Neural cell (in vitro differentiated cells): ENCODE measurements at regions not wholly inside any gene's neighbourhood (a gene's known extent, or its start where the extent isn't known, plus 50 kb on each side); places are given as distances from the start of the nearest gene placed in this dataset.

Source experiments
- H2AFZ ChIP-seq: fragments of 200-600, 300-800 bp; sonication (generic), shearing (Covaris generic); 2 replicates; pipeline ENCODE4 v1.6.0; 2014; ENCODE audit warnings: low read depth, mild to moderate bottlenecking, antibody characterized with exemption, low read length, moderate library complexity
- H3F3A ChIP-seq: fragments of 200-600 bp; shearing (Covaris generic); 2 replicates; pipeline ENCODE4 v1.6.1; 2016; ENCODE audit warnings: mild to moderate bottlenecking, moderate library complexity, mixed read lengths, antibody characterized with exemption, low read length; ENCODE audit not compliant: insufficient read depth, poor library complexity, severe bottlenecking
- H3K27ac ChIP-seq: fragments of 200-600, 300-800 bp; sonication (generic), shearing (Covaris generic); 2 replicates; pipeline ENCODE4 v1.5.1; 2014; ENCODE audit warnings: mild to moderate bottlenecking, low read length, moderate library complexity
- H3K27me3 ChIP-seq: fragments of 300-800, 200-600 bp; sonication (generic), shearing (Covaris generic); 2 replicates; pipeline ENCODE4 v1.6.0; 2014; ENCODE audit warnings: mild to moderate bottlenecking, low read depth, low read length, moderate library complexity; ENCODE audit not compliant: insufficient read depth
- H3K36me3 ChIP-seq: fragments of 300-800, 200-600 bp; sonication (generic), shearing (Covaris generic); 2 replicates; pipeline ENCODE4 v1.5.1; 2014; ENCODE audit warnings: mild to moderate bottlenecking, antibody characterized with exemption, low read length, moderate library complexity; ENCODE audit not compliant: insufficient read depth
- H3K4me2 ChIP-seq: fragments of 300-800, 200-600 bp; sonication (generic), shearing (Covaris generic); 2 replicates; pipeline ENCODE4 v1.6.0; 2014; ENCODE audit warnings: mild to moderate bottlenecking, low read length
- H3K4me3 ChIP-seq: fragments of 300-800, 200-600 bp; sonication (generic), shearing (Covaris generic); 2 replicates; pipeline ENCODE4 v1.5.1; 2014; ENCODE audit warnings: mild to moderate bottlenecking, low read length, moderate library complexity
- H3K79me2 ChIP-seq: fragments of 200-600 bp; shearing (Covaris generic); replicated peaks from 2 replicates; pipeline ENCODE4 v1.6.0; 2014; ENCODE audit warnings: mild to moderate bottlenecking, low read length, moderate library complexity; ENCODE audit not compliant: insufficient read depth
- H3K9ac ChIP-seq: fragments of 300-800, 200-600 bp; sonication (generic), shearing (Covaris generic); 2 replicates; pipeline ENCODE4 v1.6.1; 2016; ENCODE audit warnings: mild to moderate bottlenecking, low read length, mixed read lengths
- H3K9me2 ChIP-seq: fragments of 200-600 bp; shearing (Covaris generic); 2 replicates; pipeline ENCODE4 v1.6.1; 2016; ENCODE audit warnings: mild to moderate bottlenecking, low read length, mixed read lengths; ENCODE audit not compliant: insufficient read depth
- H3K9me3 ChIP-seq: fragments of 200-600, 300-800 bp; sonication (generic), shearing (Covaris generic); 2 replicates; pipeline ENCODE4 v1.6.1; 2016; ENCODE audit warnings: mild to moderate bottlenecking, mixed run types, low read length, moderate library complexity, mixed read lengths
- H4K20me1 ChIP-seq: fragments of 200-600 bp; shearing (Covaris generic); 2 replicates; pipeline ENCODE4 v1.6.1; 2016; ENCODE audit warnings: mild to moderate bottlenecking, mixed run types; ENCODE audit not compliant: insufficient read depth
- EP300 ChIP-seq: fragments of 450-650 bp; conservative IDR thresholded peaks from 2 replicates; pipeline ENCODE4 v1.6.1; 2014; ENCODE audit warnings: antibody characterized with exemption, mild to moderate bottlenecking, moderate library complexity; ENCODE audit not compliant: poor library complexity, severe bottlenecking
- EZH2 ChIP-seq: fragments of 200-600, 300-800 bp; shearing (Covaris generic), sonication (generic); IDR thresholded peaks from 2 replicates; pipeline ENCODE4 v1.6.1; 2014; ENCODE audit warnings: antibody characterized with exemption, low read length, borderline replicate concordance, mild to moderate bottlenecking; ENCODE audit not compliant: insufficient read depth, poor library complexity, severe bottlenecking
- MXI1 ChIP-seq: fragments of 450-650 bp; conservative IDR thresholded peaks from 2 replicates; pipeline ENCODE4 v1.6.1; 2014; ENCODE audit warnings: antibody characterized with exemption, mild to moderate bottlenecking; ENCODE audit not compliant: poor library complexity, severe bottlenecking
- POLR2AphosphoS5 ChIP-seq: IDR thresholded peaks from 2 replicates; pipeline ENCODE4 v1.6.1; 2012
- RAD21 ChIP-seq: fragments of 450-650 bp; conservative IDR thresholded peaks from 2 replicates; pipeline ENCODE4 v1.6.1; 2014; ENCODE audit warnings: antibody characterized with exemption, mild to moderate bottlenecking, moderate library complexity
- SMC3 ChIP-seq: fragments of 450-650 bp; conservative IDR thresholded peaks from 2 replicates; pipeline ENCODE4 v1.6.1; 2014; ENCODE audit warnings: antibody characterized with exemption, mild to moderate bottlenecking, moderate library complexity; ENCODE audit not compliant: poor library complexity
- TAF1 ChIP-seq: IDR thresholded peaks from 2 replicates; pipeline ENCODE4 v1.6.1; 2012; ENCODE audit warnings: low read depth
- TF ChIP-seq, protein P1 (sequence below): fragments of 450-650 bp; IDR thresholded peaks from 2 replicates; pipeline ENCODE4 v1.5.1; 2014; ENCODE audit warnings: antibody characterized with exemption, mild to moderate bottlenecking, moderate library complexity; ENCODE audit not compliant: poor library complexity, severe bottlenecking
- TF ChIP-seq, protein P2 (sequence below): IDR thresholded peaks from 2 replicates; pipeline ENCODE4 v1.6.1; 2012; ENCODE audit warnings: borderline replicate concordance

- H3K9ac ChIP-seq = no peak overlapping the region
- H3K4me2 ChIP-seq = no peak overlapping the region
- H3K27ac ChIP-seq = no peak overlapping the region
- no peak for TF ChIP-seq EZH2
- TF ChIP-seq MXI1 = no peak
- TF ChIP-seq POLR2AphosphoS5 = no peak
- TF ChIP-seq EP300 = no peak
- TF ChIP-seq TAF1 = no peak
- TF ChIP-seq, protein P1, sequence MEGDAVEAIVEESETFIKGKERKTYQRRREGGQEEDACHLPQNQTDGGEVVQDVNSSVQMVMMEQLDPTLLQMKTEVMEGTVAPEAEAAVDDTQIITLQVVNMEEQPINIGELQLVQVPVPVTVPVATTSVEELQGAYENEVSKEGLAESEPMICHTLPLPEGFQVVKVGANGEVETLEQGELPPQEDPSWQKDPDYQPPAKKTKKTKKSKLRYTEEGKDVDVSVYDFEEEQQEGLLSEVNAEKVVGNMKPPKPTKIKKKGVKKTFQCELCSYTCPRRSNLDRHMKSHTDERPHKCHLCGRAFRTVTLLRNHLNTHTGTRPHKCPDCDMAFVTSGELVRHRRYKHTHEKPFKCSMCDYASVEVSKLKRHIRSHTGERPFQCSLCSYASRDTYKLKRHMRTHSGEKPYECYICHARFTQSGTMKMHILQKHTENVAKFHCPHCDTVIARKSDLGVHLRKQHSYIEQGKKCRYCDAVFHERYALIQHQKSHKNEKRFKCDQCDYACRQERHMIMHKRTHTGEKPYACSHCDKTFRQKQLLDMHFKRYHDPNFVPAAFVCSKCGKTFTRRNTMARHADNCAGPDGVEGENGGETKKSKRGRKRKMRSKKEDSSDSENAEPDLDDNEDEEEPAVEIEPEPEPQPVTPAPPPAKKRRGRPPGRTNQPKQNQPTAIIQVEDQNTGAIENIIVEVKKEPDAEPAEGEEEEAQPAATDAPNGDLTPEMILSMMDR = no peak
- TF ChIP-seq, protein P2, sequence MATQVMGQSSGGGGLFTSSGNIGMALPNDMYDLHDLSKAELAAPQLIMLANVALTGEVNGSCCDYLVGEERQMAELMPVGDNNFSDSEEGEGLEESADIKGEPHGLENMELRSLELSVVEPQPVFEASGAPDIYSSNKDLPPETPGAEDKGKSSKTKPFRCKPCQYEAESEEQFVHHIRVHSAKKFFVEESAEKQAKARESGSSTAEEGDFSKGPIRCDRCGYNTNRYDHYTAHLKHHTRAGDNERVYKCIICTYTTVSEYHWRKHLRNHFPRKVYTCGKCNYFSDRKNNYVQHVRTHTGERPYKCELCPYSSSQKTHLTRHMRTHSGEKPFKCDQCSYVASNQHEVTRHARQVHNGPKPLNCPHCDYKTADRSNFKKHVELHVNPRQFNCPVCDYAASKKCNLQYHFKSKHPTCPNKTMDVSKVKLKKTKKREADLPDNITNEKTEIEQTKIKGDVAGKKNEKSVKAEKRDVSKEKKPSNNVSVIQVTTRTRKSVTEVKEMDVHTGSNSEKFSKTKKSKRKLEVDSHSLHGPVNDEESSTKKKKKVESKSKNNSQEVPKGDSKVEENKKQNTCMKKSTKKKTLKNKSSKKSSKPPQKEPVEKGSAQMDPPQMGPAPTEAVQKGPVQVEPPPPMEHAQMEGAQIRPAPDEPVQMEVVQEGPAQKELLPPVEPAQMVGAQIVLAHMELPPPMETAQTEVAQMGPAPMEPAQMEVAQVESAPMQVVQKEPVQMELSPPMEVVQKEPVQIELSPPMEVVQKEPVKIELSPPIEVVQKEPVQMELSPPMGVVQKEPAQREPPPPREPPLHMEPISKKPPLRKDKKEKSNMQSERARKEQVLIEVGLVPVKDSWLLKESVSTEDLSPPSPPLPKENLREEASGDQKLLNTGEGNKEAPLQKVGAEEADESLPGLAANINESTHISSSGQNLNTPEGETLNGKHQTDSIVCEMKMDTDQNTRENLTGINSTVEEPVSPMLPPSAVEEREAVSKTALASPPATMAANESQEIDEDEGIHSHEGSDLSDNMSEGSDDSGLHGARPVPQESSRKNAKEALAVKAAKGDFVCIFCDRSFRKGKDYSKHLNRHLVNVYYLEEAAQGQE = no peak
- TF ChIP-seq SMC3 = no peak
- TF ChIP-seq RAD21 = no peak
- no peaks in the 10 kb centered on the region for H3K9me3 ChIP-seq
- no peaks in the 10 kb centered on the region for H3K79me2 ChIP-seq
- no peak overlapping the region for H3K4me3 ChIP-seq
- no peaks in the 10 kb centered on the region for H3K36me3 ChIP-seq
- H2AFZ ChIP-seq = no peak overlapping the region
- no peaks in the 10 kb centered on the region for H3K27me3 ChIP-seq
- no peaks in the 10 kb centered on the region for H4K20me1 ChIP-seq
- no peaks in the 10 kb centered on the region for H3K9me2 ChIP-seq
- no peaks in the 10 kb centered on the region for H3F3A ChIP-seq
Observed at GRCh38 chr17:36867716-36868341, 69.4 kb upstream of the LHX1 start.

DNA sequence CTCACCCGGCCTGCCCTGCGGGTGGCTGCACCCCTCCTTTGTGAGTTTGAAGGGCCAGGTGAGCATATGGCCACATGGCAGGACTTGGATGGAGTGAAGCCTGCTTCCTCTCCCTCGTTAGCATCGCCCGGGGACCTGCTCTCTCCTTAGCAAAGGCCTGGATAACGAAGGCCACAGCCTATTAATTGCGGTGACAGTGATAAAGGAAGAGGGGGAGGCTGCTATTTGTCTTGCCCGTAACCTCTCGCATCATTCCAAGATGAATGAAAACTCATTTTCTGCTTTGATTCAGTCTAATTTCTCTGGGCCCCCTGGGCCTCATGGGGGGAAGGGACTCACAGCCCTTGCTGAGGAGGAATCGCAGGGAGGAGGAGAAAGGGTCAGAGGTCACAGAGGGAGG is 68.5 kb upstream of the LHX1 start:
- Histone ChIP-seq H3K79me2 (no peaks in the 10 kb centered on the region), H3K36me3 (no peaks in the 10 kb centered on the region), H3K9me3 (no peaks in the 10 kb centered on the region), H3K27me3 (no peaks in the 10 kb centered on the region), H3K4me2 (no peak overlapping the region), H3K27ac (no peak overlapping the region), H3F3A (no peaks in the 10 kb centered on the region), H3K9ac (no peak overlapping the region), H3K9me2 (no peaks in the 10 kb centered on the region), H2AFZ (no peak overlapping the region), H4K20me1 (no peaks in the 10 kb centered on the region), H3K4me3 (no peak overlapping the region)
- TF ChIP-seq, protein P2 = no peak
- TF ChIP-seq POLR2AphosphoS5 = no peak
- no peak for TF ChIP-seq EZH2
- TF ChIP-seq RAD21 = no peak
- TF ChIP-seq, protein P1 = no peak
- no peak for TF ChIP-seq MXI1
- TF ChIP-seq SMC3 = no peak
